Astrocyte (in vitro differentiated cells and primary cell): ENCODE measurements at regions not wholly inside any gene's neighbourhood (a gene's known extent, or its start where the extent isn't known, plus 50 kb on each side); places are given as distances from the start of the nearest gene placed in this dataset.

Experiments used
- EZH2 ChIP-seq: IDR thresholded peaks from 2 replicates; pipeline ENCODE4 v1.6.1; 2012; ENCODE audit warnings: mild to moderate bottlenecking, low read length, inconsistent platforms; ENCODE audit not compliant: insufficient read depth
- TF ChIP-seq, protein P1 (sequence below): IDR thresholded peaks from 2 replicates; pipeline ENCODE4 v1.5.1; 2011; ENCODE audit warnings: low read depth, mild to moderate bottlenecking, inconsistent platforms, low read length, moderate library complexity; ENCODE audit not compliant: insufficient read depth

DNA sequence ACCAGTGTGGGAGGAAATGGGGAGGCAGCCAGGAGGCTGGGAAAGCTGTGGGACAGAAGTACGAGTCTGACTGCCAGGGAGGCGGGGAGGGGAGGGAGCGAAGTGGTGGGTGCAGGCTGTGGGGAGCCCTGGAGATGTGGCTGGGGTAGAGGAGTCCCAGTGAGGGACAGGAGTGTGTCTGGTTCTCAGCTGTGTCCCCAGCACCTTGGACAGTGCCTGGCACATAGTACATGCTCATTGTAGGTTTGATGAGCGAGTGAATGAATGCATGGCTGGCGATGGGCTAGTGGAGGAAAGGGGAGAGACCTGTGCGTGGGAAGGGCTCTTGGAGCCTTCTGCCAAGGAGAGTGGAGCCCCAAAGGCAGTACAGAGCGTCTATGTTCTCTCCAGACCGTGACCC lies 104.1 kb downstream of the SIK1 start:
- TF ChIP-seq EZH2: no peak
- TF ChIP-seq, protein P1, sequence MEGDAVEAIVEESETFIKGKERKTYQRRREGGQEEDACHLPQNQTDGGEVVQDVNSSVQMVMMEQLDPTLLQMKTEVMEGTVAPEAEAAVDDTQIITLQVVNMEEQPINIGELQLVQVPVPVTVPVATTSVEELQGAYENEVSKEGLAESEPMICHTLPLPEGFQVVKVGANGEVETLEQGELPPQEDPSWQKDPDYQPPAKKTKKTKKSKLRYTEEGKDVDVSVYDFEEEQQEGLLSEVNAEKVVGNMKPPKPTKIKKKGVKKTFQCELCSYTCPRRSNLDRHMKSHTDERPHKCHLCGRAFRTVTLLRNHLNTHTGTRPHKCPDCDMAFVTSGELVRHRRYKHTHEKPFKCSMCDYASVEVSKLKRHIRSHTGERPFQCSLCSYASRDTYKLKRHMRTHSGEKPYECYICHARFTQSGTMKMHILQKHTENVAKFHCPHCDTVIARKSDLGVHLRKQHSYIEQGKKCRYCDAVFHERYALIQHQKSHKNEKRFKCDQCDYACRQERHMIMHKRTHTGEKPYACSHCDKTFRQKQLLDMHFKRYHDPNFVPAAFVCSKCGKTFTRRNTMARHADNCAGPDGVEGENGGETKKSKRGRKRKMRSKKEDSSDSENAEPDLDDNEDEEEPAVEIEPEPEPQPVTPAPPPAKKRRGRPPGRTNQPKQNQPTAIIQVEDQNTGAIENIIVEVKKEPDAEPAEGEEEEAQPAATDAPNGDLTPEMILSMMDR: no peak
